WTC11 (cell line): ENCODE measurements at regions not wholly inside any gene's neighbourhood (a gene's known extent, or its start where the extent isn't known, plus 50 kb on each side); places are given as distances from the start of the nearest gene placed in this dataset.

ENCODE experiments used
- ATAC-seq: fragments of 200-7000 bp; cut with Tn5 transposase; 2 replicates; pipeline ENCODE4 v1.10.0; 2021; ENCODE audit warnings: mild to moderate bottlenecking, moderate library complexity
- CTCF ChIA-PET: fragments of 300-600 bp; sonication (Branson Sonifier 250); formaldehyde crosslinking; loops from one replicate; lab custom pipeline; 2021; ENCODE audit warnings: antibody characterized with exemption; lab: Charles Lee
- POLR2A ChIA-PET: fragments of 350-600 bp; sonication (Branson Sonifier 250); formaldehyde crosslinking; loops from one replicate; lab custom pipeline; 2021; ENCODE audit warnings: antibody characterized with exemption; lab: Charles Lee
- DNase-seq: peaks from one replicate; pipeline ENCODE4 v3.0.0; 2021; ENCODE audit warnings: low spot score
- H3K27ac Mint-ChIP-seq: 2 replicates; pipeline ENCODE4 v1.8.0; 2021; ENCODE audit warnings: mixed read lengths
- H3K27me3 Mint-ChIP-seq: 2 replicates; pipeline ENCODE4 v1.8.0; 2021; ENCODE audit warnings: low read depth, mild to moderate bottlenecking, moderate library complexity, mixed read lengths
- H3K36me3 Mint-ChIP-seq: 2 replicates; pipeline ENCODE4 v1.8.0; 2021; ENCODE audit warnings: mixed read lengths
- H3K4me1 Mint-ChIP-seq: 2 replicates; pipeline ENCODE4 v1.8.0; 2022; ENCODE audit warnings: mixed read lengths
- H3K4me3 Mint-ChIP-seq: 2 replicates; pipeline ENCODE4 v1.8.0; 2021; ENCODE audit warnings: mild to moderate bottlenecking, moderate library complexity, mixed read lengths
- H3K9me3 Mint-ChIP-seq: 2 replicates; pipeline ENCODE4 v1.8.0; 2021; ENCODE audit warnings: mixed read lengths
- CDX4 ChIP-seq: fragments of 250-450 bp; sonication (Bioruptor Pico); IDR thresholded peaks from 2 replicates; pipeline ENCODE4 v1.9.0; 2021; ENCODE audit warnings: moderate library complexity, mild to moderate bottlenecking, inconsistent platforms, borderline replicate concordance
- GRHL2 ChIP-seq: fragments of 250-450 bp; sonication (Bioruptor Pico); IDR thresholded peaks from 2 replicates; pipeline ENCODE4 v1.8.0; 2022; ENCODE audit warnings: mild to moderate bottlenecking, moderate library complexity; ENCODE audit not compliant: insufficient replicate concordance, severe bottlenecking
- HMGA2 ChIP-seq: fragments of 250-450 bp; sonication (Bioruptor Pico); IDR thresholded peaks from 2 replicates; pipeline ENCODE4 v1.4.0; 2021; ENCODE audit warnings: mild to moderate bottlenecking, moderate library complexity
- HMGXB4 ChIP-seq: sonication (generic); formaldehyde crosslinking; IDR thresholded peaks from 2 replicates; pipeline ENCODE4 v1.8.1; 2023; ENCODE audit warnings: mild to moderate bottlenecking, moderate library complexity, missing genetic modification reagents
- JUN ChIP-seq: sonication (generic); formaldehyde crosslinking; IDR thresholded peaks from 2 replicates; pipeline ENCODE4 v1.8.0; 2023; ENCODE audit warnings: mild to moderate bottlenecking, missing genetic modification reagents
- KAT7 ChIP-seq: sonication (generic); formaldehyde crosslinking; IDR thresholded peaks from 2 replicates; pipeline ENCODE4 v1.8.1; 2023; ENCODE audit warnings: missing genetic modification reagents, mild to moderate bottlenecking, borderline replicate concordance
- MYBL2 ChIP-seq: sonication (generic); formaldehyde crosslinking; IDR thresholded peaks from 2 replicates; pipeline ENCODE4 v1.8.1; 2023; ENCODE audit warnings: mild to moderate bottlenecking, moderate library complexity, missing genetic modification reagents
- NFATC4 ChIP-seq: fragments of 250-450 bp; sonication (Bioruptor Pico); IDR thresholded peaks from 2 replicates; pipeline ENCODE4 v1.9.0; 2021; ENCODE audit warnings: mild to moderate bottlenecking
- NFYB ChIP-seq: sonication (generic); formaldehyde crosslinking; conservative IDR thresholded peaks from 2 replicates; pipeline ENCODE4 v1.8.0; 2022; ENCODE audit warnings: low read depth, missing genetic modification reagents
- NR1H2 ChIP-seq: sonication (generic); formaldehyde crosslinking; IDR thresholded peaks from 2 replicates; pipeline ENCODE4 v1.9.0; 2021; ENCODE audit warnings: mild to moderate bottlenecking, moderate library complexity, missing genetic modification reagents
- NR2C2 ChIP-seq: sonication (generic); formaldehyde crosslinking; IDR thresholded peaks from 2 replicates; pipeline ENCODE4 v1.8.0; 2022; ENCODE audit warnings: mild to moderate bottlenecking, missing genetic modification reagents
- NR3C1 ChIP-seq: sonication (generic); formaldehyde crosslinking; conservative IDR thresholded peaks from 2 replicates; pipeline ENCODE4 v1.8.1; 2023; ENCODE audit warnings: low read depth, mild to moderate bottlenecking, missing genetic modification reagents
- TP53 ChIP-seq: sonication (generic); formaldehyde crosslinking; IDR thresholded peaks from 2 replicates; pipeline ENCODE4 v1.8.1; 2023; ENCODE audit warnings: mild to moderate bottlenecking, missing genetic modification reagents
- ZBTB21 ChIP-seq: sonication (generic); formaldehyde crosslinking; IDR thresholded peaks from 2 replicates; pipeline ENCODE4 v1.8.1; 2023; ENCODE audit warnings: mild to moderate bottlenecking, missing genetic modification reagents, borderline replicate concordance
- ZNF219 ChIP-seq: sonication (generic); formaldehyde crosslinking; IDR thresholded peaks from 2 replicates; pipeline ENCODE4 v1.8.0; 2023; ENCODE audit warnings: missing genetic modification reagents, mild to moderate bottlenecking, borderline replicate concordance
- ZNF232 ChIP-seq: sonication (generic); formaldehyde crosslinking; IDR thresholded peaks from 2 replicates; pipeline ENCODE4 v1.8.0; 2022; ENCODE audit warnings: mild to moderate bottlenecking, missing genetic modification reagents
- ZNF423 ChIP-seq: fragments of 250-450 bp; sonication (Bioruptor Pico); IDR thresholded peaks from 2 replicates; pipeline ENCODE4 v2.1.2; 2022; ENCODE audit warnings: mild to moderate bottlenecking, moderate library complexity
- ZNF512 ChIP-seq: sonication (generic); formaldehyde crosslinking; IDR thresholded peaks from 2 replicates; pipeline ENCODE4 v1.8.1; 2022; ENCODE audit warnings: missing genetic modification reagents, borderline replicate concordance
- TF ChIP-seq, protein P1 (sequence below): sonication (generic); formaldehyde crosslinking; IDR thresholded peaks from 2 replicates; pipeline ENCODE4 v1.8.1; 2023; ENCODE audit warnings: mild to moderate bottlenecking, missing genetic modification reagents
- TF ChIP-seq, protein P2 (sequence below): sonication (generic); formaldehyde crosslinking; IDR thresholded peaks from 2 replicates; pipeline ENCODE4 v1.8.1; 2022; ENCODE audit warnings: low read depth, missing genetic modification reagents, borderline replicate concordance
- TF ChIP-seq, protein P3 (sequence below): sonication (generic); formaldehyde crosslinking; IDR thresholded peaks from 2 replicates; pipeline ENCODE4 v1.8.1; 2023; ENCODE audit warnings: mild to moderate bottlenecking, missing genetic modification reagents, moderate library complexity

GRCh38 chr15:29480278-29480677, 210.7 kb upstream of the NSMCE3 start (continued):
- no peak for TF ChIP-seq ZNF512 (CRISPR knock-in tag)
- TF ChIP-seq, all 79 proteins: peak for 0

DNA sequence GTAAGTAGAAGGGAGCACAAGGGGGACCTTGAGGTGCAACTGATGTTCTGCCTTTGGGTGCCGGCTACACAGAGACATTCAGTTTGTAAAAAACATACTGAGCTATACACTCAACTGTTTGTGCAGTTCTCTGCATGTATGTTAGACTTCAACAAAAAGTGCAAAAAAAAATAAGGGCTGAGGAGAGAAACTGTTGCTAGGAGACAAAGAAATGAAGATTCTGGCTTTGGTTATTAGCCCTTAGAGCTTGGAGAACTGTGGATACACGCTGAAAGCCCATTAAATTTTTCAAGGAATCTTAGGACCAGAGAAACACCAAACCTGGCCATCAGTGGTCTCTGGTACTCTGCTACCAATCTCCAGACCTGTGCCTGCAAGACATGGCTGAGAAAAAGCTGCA, 207.6 kb upstream of the NSMCE3 start:
- ATAC-seq (no peak), DNase-seq (no peak)
- H3K36me3 Mint-ChIP-seq: no peaks in the 10 kb centered on the region
- TF ChIP-seq CDX4 (no peak), NR3C1 (no peak), NFYB (CRISPR knock-in tag) (no peak), ZNF219 (CRISPR knock-in tag) (no peak), HMGXB4 (CRISPR knock-in tag) (no peak), HMGA2 (CRISPR knock-in tag) (no peak)
- TF ChIP-seq, protein P1, sequence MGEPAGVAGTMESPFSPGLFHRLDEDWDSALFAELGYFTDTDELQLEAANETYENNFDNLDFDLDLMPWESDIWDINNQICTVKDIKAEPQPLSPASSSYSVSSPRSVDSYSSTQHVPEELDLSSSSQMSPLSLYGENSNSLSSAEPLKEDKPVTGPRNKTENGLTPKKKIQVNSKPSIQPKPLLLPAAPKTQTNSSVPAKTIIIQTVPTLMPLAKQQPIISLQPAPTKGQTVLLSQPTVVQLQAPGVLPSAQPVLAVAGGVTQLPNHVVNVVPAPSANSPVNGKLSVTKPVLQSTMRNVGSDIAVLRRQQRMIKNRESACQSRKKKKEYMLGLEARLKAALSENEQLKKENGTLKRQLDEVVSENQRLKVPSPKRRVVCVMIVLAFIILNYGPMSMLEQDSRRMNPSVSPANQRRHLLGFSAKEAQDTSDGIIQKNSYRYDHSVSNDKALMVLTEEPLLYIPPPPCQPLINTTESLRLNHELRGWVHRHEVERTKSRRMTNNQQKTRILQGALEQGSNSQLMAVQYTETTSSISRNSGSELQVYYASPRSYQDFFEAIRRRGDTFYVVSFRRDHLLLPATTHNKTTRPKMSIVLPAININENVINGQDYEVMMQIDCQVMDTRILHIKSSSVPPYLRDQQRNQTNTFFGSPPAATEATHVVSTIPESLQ (CRISPR knock-in tag): no peak
- TF ChIP-seq, protein P2, sequence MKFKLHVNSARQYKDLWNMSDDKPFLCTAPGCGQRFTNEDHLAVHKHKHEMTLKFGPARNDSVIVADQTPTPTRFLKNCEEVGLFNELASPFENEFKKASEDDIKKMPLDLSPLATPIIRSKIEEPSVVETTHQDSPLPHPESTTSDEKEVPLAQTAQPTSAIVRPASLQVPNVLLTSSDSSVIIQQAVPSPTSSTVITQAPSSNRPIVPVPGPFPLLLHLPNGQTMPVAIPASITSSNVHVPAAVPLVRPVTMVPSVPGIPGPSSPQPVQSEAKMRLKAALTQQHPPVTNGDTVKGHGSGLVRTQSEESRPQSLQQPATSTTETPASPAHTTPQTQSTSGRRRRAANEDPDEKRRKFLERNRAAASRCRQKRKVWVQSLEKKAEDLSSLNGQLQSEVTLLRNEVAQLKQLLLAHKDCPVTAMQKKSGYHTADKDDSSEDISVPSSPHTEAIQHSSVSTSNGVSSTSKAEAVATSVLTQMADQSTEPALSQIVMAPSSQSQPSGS (CRISPR knock-in tag): no peak
- H3K27ac Mint-ChIP-seq: no peak overlapping the region
- no peak overlapping the region for H3K4me3 Mint-ChIP-seq
- peaks cover 12% of the 10 kb centered on the region for H3K4me1 Mint-ChIP-seq
- POLR2A ChIA-PET: no interaction called here
- no peaks in the 10 kb centered on the region for H3K9me3 Mint-ChIP-seq
- CTCF ChIA-PET: no interaction called here
- no peaks in the 10 kb centered on the region for H3K27me3 Mint-ChIP-seq

GRCh38 chr15:29476503-29477080, 207.0 kb upstream of the NSMCE3 start:
- Mint-ChIP-seq H3K36me3 (no peaks in the 10 kb centered on the region), H3K9me3 (no peaks in the 10 kb centered on the region), H3K4me3 (no peak overlapping the region), H3K27me3 (no peaks in the 10 kb centered on the region), H3K27ac (no peak overlapping the region), H3K4me1 (peaks cover 17% of the 10 kb centered on the region)
- DNase-seq (no peak), ATAC-seq (no peak)
- ChIA-PET POLR2A (no interaction called here), CTCF (no interaction called here)
- TF ChIP-seq ZNF423: no peak

GRCh38 chr15:29475096-29475495, 205.5 kb upstream of the NSMCE3 start:
- no peak overlapping the region for H3K4me3 Mint-ChIP-seq
- TF ChIP-seq MYBL2 (CRISPR knock-in tag): no peak
- TF ChIP-seq TP53 (CRISPR knock-in tag): no peak
- TF ChIP-seq NFATC4 (CRISPR knock-in tag): no peak
- no peak for TF ChIP-seq ZNF232
- TF ChIP-seq ZBTB21 (CRISPR knock-in tag): no peak
- TF ChIP-seq KAT7 (CRISPR knock-in tag): no peak
- TF ChIP-seq, protein P1 (CRISPR knock-in tag): no peak
- no peak for TF ChIP-seq JUN (CRISPR knock-in tag)
- TF ChIP-seq, protein P3, sequence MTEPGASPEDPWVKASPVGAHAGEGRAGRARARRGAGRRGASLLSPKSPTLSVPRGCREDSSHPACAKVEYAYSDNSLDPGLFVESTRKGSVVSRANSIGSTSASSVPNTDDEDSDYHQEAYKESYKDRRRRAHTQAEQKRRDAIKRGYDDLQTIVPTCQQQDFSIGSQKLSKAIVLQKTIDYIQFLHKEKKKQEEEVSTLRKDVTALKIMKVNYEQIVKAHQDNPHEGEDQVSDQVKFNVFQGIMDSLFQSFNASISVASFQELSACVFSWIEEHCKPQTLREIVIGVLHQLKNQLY (CRISPR knock-in tag): no peak
- no peak for TF ChIP-seq NR2C2
- no peak for TF ChIP-seq NR1H2 (CRISPR knock-in tag)
- no peak for TF ChIP-seq GRHL2 (CRISPR knock-in tag)

More at GRCh38 chr15:29475096-29475495, 205.5 kb upstream of the NSMCE3 start:
- no peaks in the 10 kb centered on the region for H3K9me3 Mint-ChIP-seq
- CTCF ChIA-PET: no interaction called here
- no peak for DNase-seq
- POLR2A ChIA-PET: no interaction called here
- H3K27me3 Mint-ChIP-seq: no peaks in the 10 kb centered on the region
- H3K27ac Mint-ChIP-seq: no peak overlapping the region
- ATAC-seq: no peak
- H3K4me1 Mint-ChIP-seq: peaks cover 20% of the 10 kb centered on the region
- no peaks in the 10 kb centered on the region for H3K36me3 Mint-ChIP-seq
